Osteocyte (in vitro differentiated cells): ENCODE measurements at regions not wholly inside any gene's neighbourhood (a gene's known extent, or its start where the extent isn't known, plus 50 kb on each side); places are given as distances from the start of the nearest gene placed in this dataset.

Source experiments
- DNase-seq: peaks from one replicate; pipeline ENCODE4 v3.0.0; 2021; ENCODE audit warnings: mixed read lengths; ENCODE audit not compliant: unreplicated experiment; ENCODE audit errors: extremely low spot score
- H3K27ac Mint-ChIP-seq: one replicate; pipeline ENCODE4 v1.8.0; 2021; ENCODE audit warnings: mild to moderate bottlenecking, mixed read lengths; ENCODE audit not compliant: unreplicated experiment
- H3K27me3 Mint-ChIP-seq: one replicate; pipeline ENCODE4 v1.8.0; 2021; ENCODE audit warnings: mixed read lengths; ENCODE audit not compliant: unreplicated experiment
- H3K36me3 Mint-ChIP-seq: one replicate; pipeline ENCODE4 v1.8.0; 2021; ENCODE audit warnings: mixed read lengths; ENCODE audit not compliant: unreplicated experiment
- H3K4me1 Mint-ChIP-seq: one replicate; pipeline ENCODE4 v1.8.0; 2021; ENCODE audit warnings: mixed read lengths; ENCODE audit not compliant: unreplicated experiment
- H3K4me3 Mint-ChIP-seq: one replicate; pipeline ENCODE4 v1.8.0; 2021; ENCODE audit warnings: mild to moderate bottlenecking, moderate library complexity, mixed read lengths; ENCODE audit not compliant: unreplicated experiment
- H3K9me3 Mint-ChIP-seq: one replicate; pipeline ENCODE4 v1.8.0; 2021; ENCODE audit warnings: mixed read lengths; ENCODE audit not compliant: unreplicated experiment
- TF ChIP-seq, protein P1 (sequence below): fragments of 200-600 bp; sonication (generic); IDR thresholded peaks from 2 replicates; pipeline ENCODE4 v1.5.0; 2021; ENCODE audit warnings: antibody characterized with exemption, mild to moderate bottlenecking, moderate library complexity

DNA sequence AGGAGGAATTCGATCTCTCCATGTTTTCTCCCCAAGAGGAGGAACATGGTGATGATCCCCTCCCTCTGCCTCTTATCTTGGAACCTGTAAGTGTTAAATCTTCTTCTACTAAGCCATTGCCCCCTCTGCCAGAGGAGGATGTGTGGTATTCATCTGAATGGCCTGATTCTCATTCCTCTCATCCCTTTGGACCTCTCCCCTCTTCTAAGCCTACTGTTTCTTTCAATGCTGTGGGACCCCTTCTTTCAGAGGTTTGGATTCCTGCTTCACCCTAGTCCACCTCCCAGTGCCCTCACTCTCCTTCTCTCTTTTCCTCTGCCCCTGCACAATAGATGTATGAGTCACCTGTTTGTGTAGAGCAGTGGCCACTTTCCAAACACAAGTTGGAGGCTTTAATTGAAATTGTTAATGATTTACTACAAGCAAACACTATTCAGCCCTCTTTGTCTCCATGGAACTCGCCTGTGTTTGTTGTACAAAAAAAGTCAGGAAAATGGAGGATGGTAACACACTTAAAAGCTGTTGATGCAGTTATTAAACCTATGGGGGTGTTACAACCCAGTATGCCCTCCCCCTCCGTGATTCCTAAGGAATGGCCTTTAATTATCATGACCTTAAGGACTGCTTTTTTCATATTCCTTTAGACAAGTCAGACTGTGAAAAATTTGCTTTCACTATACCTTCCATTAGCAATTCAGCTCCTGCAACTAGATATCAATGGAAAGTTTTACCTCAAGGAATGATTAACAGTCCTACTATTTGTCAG lies 192.1 kb upstream of the ALG10B start:
- H3K4me3 Mint-ChIP-seq = no peak overlapping the region
- H3K36me3 Mint-ChIP-seq = no peaks in the 10 kb centered on the region
- H3K27me3 Mint-ChIP-seq = no peaks in the 10 kb centered on the region
- peaks cover 61% of the 10 kb centered on the region for H3K9me3 Mint-ChIP-seq
- TF ChIP-seq, protein P1, sequence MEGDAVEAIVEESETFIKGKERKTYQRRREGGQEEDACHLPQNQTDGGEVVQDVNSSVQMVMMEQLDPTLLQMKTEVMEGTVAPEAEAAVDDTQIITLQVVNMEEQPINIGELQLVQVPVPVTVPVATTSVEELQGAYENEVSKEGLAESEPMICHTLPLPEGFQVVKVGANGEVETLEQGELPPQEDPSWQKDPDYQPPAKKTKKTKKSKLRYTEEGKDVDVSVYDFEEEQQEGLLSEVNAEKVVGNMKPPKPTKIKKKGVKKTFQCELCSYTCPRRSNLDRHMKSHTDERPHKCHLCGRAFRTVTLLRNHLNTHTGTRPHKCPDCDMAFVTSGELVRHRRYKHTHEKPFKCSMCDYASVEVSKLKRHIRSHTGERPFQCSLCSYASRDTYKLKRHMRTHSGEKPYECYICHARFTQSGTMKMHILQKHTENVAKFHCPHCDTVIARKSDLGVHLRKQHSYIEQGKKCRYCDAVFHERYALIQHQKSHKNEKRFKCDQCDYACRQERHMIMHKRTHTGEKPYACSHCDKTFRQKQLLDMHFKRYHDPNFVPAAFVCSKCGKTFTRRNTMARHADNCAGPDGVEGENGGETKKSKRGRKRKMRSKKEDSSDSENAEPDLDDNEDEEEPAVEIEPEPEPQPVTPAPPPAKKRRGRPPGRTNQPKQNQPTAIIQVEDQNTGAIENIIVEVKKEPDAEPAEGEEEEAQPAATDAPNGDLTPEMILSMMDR = no peak
- H3K27ac Mint-ChIP-seq = no peak overlapping the region
- no peak for DNase-seq
- H3K4me1 Mint-ChIP-seq = no peaks in the 10 kb centered on the region

DNA sequence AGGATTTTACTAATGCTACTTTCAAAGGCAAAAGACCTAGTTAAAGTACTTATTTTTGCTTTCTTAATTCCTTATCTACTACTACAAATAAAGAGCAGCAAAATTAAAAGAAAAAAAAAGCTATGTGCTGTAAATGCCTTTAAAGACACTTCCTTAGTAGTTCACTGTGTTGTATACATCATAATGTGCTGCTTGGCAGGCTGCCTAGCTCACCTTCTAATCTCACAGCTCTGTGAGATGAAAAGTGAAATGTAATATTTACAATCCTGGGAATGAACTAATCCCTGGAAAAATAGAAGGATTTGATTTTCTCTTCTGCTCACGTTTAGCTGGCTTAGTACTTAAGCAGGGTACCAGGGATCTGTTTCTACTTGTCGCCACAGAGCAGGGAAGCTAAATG lies 184.4 kb upstream of the ALG10B start:
- H3K4me1 Mint-ChIP-seq = no peaks in the 10 kb centered on the region
- H3K27ac Mint-ChIP-seq = no peak overlapping the region
- no peaks in the 10 kb centered on the region for H3K27me3 Mint-ChIP-seq
- H3K36me3 Mint-ChIP-seq = no peaks in the 10 kb centered on the region
- no peak overlapping the region for H3K4me3 Mint-ChIP-seq
- no peak for DNase-seq
- H3K9me3 Mint-ChIP-seq = peaks cover 25% of the 10 kb centered on the region
- TF ChIP-seq, protein P1 = no peak

DNA sequence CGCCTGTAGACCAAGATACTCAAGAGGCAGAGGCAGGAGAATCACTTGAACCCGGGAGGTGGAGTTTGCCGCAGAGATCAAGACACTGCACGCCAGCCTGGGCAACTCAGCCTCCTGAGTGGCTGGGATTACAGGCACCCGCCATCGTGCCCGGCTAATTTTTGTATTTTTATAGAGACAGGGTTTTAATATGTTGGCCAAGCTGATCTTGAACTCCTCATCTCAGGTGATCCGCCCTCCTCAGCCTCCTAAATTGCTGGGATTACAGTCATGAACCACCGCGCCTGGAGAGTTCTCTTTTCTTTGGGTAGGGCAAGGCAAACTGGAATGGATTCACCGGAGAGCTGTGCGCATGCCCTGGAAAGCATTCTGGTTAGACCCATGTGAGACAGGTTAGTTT lies 179.3 kb upstream of the ALG10B start:
- DNase-seq = no peak
- H3K4me3 Mint-ChIP-seq = no peak overlapping the region
- H3K9me3 Mint-ChIP-seq = peaks cover 7% of the 10 kb centered on the region
- H3K4me1 Mint-ChIP-seq = no peaks in the 10 kb centered on the region
- H3K36me3 Mint-ChIP-seq = no peaks in the 10 kb centered on the region
- H3K27me3 Mint-ChIP-seq = no peaks in the 10 kb centered on the region
- TF ChIP-seq, protein P1 = no peak
- no peak overlapping the region for H3K27ac Mint-ChIP-seq

DNA sequence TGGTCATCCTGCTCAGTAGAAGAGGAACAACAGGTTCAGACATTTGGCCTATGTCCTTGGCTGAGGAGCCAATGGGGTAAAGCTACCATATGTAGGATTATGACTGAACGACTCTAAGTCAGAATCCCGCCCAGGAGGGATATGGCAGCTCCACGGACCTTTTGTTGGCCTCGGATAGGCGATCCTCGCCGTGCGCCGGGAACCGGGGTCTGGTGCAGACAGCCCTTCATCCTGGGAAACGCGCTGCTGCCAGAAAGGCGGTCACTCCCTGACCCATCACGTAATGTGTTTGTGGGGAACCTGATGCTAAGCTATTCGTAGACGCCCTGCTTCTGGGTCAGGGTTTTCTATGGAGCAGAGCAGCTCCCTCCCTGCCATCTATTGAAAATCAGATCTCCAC lies 178.9 kb upstream of the ALG10B start:
- no peaks in the 10 kb centered on the region for H3K27me3 Mint-ChIP-seq
- H3K4me3 Mint-ChIP-seq = no peak overlapping the region
- H3K9me3 Mint-ChIP-seq = peaks cover 3% of the 10 kb centered on the region
- TF ChIP-seq, protein P1 = no peak
- H3K36me3 Mint-ChIP-seq = no peaks in the 10 kb centered on the region
- no peak for DNase-seq
- H3K27ac Mint-ChIP-seq = no peak overlapping the region
- no peaks in the 10 kb centered on the region for H3K4me1 Mint-ChIP-seq

DNA sequence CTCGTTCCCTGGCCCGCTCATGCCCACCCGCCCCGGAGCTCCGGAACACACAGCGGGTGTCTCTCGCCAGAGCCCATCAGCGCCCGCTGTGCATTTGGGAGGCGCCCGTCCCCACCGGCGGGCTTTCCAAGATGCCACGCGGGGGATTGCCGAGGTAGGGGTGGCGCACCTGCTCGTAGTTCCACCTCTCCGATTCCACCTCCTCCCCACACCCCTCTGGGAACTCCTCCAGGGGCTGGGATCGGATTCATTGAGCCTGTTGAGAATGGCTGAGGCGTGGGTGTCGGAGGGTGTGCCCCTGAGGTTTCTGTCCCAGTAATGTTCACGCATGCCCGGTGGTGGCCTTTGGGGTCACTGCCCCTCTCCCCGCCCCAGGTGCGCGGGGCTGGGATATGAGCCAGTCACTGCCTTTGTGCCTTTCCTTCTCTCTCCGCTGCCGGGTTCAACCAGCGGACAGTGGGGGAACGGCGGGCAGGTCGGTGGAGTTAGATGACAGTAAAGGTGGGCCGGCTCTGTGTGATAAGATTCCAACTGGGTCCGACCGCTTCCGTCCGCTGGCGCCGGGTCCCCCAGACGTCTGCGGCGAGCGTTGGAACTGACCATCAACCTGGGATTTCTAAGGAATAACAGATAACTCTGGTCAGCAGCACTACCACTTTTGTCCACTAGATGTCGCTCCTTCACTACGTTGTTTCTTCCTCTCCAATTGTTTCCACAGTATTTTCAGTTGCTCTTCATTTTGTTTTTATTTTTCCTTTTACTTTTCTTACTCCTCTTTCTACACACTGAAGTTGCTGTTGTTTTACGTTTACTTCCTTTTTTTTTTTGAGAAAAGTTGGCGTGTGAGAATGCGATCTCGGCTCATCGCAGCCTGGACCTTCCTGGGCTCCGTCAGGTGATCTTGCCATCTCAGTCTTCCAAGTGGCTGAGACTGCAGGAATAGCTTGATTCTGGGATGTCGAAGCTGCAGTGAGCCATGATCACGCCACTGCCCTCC lies 178.1 kb upstream of the ALG10B start:
- Mint-ChIP-seq H3K4me3 (peak overlapping the region; percentile 61), H3K36me3 (no peaks in the 10 kb centered on the region), H3K27ac (no peak overlapping the region), H3K9me3 (no peaks in the 10 kb centered on the region), H3K4me1 (no peaks in the 10 kb centered on the region), H3K27me3 (no peaks in the 10 kb centered on the region)
- DNase-seq = peak; percentile 88
- TF ChIP-seq, protein P1 = peak; percentile 91
